ENCODE measurements at regions not wholly inside any gene's neighbourhood (a gene's known extent, or its start where the extent isn't known, plus 50 kb on each side); places are given as distances from the start of the nearest gene placed in this dataset.
A peak's percentile ranks its signal among the peaks of the same experiment; 100 is the strongest.
"Not testable (repeated sequence)": the region's sequence is repeated elsewhere in the genome, so short reads cannot be mapped to it uniquely, and the experiment has no call there.

DNA sequence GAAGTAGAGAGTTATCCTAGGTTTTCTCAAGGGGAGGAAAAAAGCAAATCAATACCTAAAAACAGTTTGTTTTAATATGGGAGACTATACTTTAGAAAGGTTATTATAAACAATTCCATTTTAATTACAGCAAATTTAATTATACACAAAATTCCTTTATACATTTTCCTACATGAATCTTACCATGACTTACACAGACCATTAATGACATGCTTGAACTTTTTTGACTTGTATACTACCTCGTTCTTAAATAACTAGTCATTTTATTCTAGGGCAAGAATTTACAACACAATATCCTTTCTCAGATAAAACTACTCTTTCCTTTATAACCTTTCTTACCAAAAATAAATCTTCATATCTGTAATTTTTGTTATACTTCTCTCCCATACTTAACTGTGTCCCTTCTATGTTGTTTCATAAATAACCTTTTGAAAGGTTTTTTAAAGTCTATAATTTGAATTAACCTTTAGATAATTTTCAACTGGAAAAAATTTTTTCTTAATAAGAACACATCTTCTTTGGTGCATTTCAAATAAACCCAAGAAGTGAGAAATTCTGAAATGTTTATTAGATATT is 729.4 kb downstream of the TENT5A start:
- DNase-seq (ENCODE audit: low read depth, low spot score), result no peak

DNA sequence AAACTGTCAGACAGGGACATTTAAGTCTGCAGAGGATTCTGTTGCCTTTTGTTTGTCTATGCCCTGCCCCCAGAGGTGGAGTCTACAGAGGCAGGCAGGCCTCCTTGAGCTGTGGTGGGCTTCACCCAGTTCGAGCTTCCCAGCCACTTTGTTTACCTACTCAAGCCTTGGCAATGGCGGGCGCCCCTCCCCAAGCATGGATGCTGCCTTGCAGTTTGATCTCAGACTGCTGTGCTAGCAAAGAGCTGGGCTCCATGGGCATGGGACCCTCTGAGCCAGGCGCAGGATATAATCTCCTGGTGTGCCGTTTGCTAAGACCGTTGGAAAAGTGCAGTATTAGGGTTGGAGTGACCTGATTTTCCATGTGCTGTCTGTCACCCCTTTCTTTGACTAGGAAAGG is 734.9 kb downstream of the TENT5A start:
- not testable (repeated sequence) for DNase-seq (ENCODE audit: low read depth, low spot score)

DNA sequence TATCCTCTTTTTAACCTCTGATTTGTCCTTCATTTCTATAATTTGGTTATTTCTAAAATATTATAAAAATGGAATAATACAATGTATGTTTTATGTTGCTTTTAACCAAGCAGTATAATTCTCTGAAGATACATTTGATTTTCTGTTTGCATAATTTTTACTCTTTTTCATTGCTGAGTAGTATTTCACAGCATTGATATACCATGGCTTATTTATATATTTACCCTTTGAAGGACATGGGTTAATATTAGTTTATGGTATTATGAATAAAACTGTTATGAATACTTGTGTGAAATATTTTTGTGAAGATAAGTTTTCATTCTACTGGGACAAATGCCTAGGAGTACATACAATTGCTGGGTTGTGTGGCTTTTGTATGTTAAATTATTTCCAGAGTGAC is 748.6 kb downstream of the TENT5A start:
- no peak for DNase-seq (ENCODE audit: low read depth, low spot score)

DNA sequence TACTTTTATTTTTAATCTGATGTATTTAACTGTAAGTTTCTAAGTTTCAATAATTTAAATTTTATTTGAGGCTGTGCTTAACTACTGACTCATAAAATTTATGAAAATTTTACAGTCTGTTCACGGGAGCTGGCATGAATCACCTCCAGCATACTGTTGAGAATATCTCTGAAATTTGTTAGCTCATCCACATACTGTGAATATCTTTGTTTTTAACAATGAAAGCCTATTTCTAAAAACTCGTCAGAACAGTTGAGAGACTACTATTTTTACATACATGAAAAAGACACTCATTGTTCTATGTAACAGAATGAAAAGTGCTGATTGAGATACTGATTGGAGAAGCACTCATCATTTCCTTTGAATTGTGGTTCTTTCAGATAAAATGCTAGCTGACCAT is 749.3 kb downstream of the TENT5A start:
- no peak for DNase-seq (ENCODE audit: low read depth, low spot score)

DNA sequence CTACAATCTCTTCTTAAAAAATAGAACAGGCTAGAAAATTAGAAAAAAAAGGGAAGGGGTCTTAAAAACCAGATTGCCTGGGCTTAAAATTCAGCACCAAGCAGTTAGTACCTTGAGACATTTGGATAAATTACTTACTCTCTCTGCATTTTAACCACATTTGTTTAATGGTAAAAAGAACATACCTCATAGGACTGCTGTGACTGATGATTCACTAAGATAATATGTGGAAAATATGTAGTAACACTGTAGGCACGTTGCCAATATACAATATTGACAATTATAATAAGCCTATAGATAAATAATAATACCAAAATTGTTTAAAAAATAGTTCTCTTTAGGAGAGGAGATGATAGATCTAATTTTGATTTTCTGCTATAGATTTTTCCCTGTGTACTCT is 750.4 kb downstream of the TENT5A start:
- DNase-seq (ENCODE audit: low read depth, low spot score), result no peak

DNA sequence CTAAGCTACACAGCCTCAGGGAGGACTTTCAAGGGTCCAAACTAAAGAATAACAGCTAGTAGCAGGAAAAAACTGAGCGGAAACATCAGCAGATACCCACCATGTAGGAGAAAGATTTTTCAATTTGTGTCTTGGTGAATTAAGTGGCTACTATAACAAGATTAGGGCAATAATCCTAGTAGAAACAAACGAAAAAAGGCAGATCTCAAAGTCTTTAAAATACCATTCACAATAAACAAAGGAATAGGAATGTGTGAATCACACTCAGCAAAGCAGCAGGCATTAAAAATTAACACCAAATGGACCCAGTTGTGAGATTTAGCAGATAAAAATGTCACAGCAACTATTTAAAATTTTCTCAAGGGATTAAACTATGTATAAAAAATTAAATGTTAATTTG is 761.2 kb downstream of the TENT5A start:
- DNase-seq (ENCODE audit: low read depth, low spot score), result no peak

DNA sequence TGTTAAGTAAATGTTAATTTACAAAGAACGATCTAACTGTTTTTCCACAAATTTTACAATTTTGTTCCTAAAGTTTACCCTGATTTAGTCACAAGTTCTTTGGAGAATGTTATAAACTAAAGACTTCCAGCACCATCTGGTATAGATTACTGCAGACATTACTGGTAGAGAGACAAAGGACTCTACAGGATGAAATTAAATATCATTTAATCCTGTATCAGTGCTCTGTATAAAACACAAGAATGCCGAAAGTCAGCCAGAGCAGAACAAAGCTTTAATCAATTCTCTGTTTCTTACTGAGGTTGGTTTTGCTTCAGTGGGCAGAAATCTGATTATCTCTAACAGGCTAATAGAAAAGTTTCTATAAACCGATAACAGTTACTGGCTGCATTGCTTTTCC is 763.6 kb downstream of the TENT5A start:
- no peak for DNase-seq (ENCODE audit: low read depth, low spot score)

DNA sequence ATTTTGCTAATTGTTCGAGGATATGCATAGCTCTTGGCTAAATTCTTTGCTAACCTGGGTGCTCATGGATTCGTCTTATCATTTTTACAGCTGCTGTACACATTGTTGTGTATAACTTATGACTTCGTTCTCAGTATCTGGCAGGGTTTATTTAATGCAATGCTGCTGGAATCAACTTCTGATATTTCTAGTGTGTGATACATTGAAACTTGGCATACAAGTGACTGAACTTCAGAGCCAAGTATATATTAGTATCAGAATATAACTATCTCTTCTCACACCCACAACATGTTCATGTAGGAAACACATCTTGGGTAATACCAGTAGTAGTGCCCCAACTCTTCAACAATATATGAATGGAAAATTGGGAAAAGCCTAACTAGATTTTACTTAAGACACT is 764.2 kb downstream of the TENT5A start:
- no peak for DNase-seq (ENCODE audit: low read depth, low spot score)

DNA sequence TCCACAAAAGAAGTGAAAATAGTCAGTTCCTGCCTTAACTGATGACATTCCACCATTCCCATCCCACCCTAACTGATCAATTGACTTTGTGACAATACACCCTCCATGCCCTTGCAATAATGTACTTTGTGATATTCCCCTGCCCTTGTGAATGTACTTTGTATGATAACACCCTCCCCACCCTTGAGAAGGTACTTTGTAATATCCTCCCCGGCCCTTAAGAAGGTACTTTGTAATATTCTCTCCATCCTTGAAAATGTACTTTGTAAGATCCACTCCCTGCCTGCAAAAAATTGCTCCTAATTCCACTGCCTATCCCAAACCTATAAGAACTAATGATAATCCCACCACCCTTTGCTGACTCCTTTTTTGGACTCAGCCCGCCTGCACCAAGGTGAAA is 771.3 kb downstream of the TENT5A start:
- DNase-seq (ENCODE audit: low read depth, low spot score), result not testable (repeated sequence)

DNA sequence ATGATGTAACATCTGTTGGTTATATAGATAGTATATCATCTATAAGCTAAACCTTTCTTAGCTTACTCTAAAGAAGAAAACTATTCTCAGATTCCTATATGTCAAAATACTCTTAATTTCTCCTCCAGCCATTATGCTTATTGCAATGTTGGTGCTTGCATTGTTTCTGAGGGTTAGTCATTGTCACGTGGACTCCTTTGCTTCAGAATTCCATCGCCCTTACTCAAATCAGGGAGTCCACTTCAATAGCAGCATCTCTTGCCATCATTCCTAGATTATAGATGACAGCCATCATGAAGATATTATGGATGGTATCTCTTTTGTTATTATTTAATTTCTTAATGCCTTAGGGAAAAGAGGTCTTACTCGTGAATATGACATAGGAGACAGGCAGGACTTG is 776.1 kb downstream of the TENT5A start:
- DNase-seq (ENCODE audit: low read depth, low spot score), result no peak

DNA sequence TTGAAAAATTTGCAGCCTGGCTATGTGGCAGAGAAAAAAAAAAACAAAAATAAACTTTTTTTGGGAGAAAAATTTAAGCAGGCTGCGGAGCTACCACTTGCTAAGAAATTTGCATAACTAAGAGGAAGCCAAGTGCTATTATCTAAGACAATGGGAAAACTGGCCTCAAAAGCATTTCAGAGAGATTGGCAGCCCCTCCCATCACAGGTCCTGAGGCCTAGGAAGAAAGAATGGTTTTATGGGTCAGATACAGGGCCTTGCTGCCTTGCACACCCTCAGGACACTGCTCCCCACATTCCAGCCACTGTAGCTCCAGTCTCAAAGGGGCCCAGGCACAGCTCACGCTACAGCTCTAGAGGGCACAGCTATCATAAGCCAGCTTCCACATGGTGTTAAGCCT is 777.9 kb downstream of the TENT5A start:
- DNase-seq (ENCODE audit: low read depth, low spot score), result no peak

DNA sequence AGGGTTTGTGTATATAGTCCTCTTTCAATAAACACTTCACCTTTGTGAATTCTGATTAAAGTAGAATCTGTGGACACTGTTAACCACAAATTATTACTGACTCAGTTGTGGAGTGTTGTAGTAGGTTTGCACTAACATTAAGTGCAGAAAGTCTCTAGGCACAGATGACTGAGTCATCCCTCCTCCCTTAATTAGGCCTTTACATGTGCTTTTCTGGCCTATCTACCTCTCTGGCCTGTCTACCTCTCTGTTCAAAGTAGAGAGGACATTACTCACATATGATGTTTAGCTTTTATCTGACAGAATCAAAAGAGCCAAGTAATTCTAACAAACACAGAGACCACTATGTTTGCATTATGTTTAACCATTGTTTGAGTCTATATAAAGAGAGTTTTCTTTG is 783.0 kb downstream of the TENT5A start:
- DNase-seq (ENCODE audit: low read depth, low spot score), result no peak

DNA sequence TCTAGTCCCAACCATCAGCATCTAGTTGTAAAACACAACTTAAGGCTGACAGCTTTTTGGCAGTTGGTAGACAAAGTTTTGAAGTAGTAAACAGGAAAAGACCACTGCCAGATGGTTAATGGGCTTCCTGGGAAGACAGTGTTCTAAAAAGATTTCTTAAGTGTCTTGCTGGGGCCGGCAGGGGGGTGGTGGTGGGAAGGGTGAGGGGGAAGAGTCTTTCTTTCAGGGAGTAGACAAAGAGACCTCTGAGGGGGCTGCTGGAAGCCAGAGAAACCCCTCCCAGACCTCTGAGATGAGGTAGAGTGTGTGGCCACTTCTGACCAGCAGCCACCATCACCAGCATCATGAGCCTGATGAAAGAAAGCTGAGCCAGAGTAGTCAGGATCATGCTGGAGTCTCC is 784.9 kb downstream of the TENT5A start:
- DNase-seq (ENCODE audit: low read depth, low spot score), result no peak

DNA sequence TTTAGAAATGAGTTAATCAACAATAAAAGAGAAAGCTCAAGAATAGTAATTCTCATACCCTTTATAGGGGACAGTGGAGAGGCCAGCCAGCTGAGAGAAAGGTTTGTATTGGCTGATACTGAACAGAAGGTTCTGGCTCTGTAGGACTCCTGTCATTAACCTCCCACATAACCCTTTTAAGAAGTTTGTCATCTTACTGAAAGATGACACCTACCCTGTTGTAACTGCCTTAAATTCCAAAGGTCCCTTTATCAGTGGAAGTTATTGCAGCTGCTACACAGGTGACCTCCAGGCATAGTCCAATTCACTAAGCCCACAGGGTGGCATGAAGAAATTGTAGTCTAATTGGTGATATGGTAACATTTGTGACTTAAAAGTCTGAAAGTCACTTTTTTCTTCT is 790.1 kb downstream of the TENT5A start:
- DNase-seq (ENCODE audit: low read depth, low spot score), result no peak

DNA sequence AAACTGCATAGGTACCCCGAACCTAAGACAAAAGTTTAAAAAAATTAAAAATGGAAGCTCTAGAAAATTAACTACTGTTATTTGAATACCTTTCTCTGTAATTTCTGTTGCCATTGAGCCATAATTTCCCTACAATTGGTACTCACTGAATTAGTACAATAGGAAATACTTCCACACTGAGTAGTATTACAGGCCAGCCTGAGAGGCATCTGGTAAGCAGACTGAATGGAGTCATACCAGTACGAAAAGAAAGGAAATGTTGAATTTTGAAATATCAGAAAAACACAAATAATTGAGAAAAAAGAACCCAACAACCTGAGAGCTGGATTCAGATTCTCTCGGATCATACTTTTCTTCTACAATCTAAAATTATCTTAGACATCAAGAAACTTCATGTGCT is 791.3 kb downstream of the TENT5A start:
- no peak for DNase-seq (ENCODE audit: low read depth, low spot score)

DNA sequence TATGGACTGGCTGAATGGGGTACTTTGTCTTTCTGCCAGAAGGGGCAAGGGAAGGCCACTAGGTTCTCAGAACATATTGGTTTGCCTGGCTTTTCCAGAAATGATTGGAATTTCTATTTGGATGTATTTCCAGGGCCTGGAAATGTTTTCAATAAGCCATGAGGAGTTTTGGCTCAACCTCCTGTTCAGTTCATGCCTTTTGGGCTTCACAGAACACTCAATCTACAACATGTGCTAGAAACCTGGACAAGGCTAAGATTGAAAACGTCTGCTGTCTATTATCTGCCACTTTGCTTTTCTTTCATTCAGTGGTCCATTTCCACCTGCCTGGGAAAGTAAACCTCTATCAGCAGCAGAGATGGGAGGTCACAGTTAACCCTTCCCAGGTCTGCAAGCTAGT is 793.4 kb downstream of the TENT5A start:
- peak; percentile 1 for DNase-seq (ENCODE audit: low read depth, low spot score)

DNA sequence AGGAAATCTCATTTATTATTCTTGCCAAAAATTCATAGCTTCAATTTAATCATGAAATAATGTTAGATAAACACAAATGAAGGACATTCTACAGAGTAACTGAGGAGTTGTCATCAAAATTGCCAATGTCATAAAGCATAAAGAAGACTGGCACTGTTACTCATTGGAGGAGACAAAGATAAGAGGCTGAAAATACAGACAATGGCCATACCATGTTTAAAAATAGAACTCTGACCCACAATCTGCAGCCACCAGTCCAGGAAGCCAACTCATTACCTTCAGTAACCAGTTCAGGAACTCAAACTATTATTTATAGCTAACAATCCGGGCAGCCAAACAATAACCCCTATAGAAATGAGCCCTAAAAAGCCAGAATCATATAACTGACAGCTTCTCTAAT is 795.6 kb downstream of the TENT5A start:
- DNase-seq (ENCODE audit: low read depth, low spot score), result no peak

DNA sequence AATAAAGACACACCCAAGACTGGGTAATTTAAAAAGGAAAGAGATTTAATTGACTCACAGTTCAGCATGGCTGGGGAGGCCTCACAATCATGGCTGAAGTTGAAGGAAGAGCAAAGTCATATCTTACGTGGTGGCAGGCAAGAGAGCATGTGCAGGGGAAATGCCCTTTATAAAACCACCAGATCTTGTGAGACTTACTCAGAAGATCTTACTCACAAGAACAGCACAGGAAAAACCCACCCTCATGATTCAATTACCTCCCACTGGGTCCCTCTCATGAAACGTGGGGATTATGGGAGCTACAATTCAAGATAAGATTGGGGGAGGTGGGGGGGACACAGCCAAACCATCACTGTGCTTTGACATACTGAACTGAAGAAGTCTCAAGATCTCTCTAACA is 800.0 kb downstream of the TENT5A start:
- DNase-seq (ENCODE audit: low read depth, low spot score), result not testable (repeated sequence)

DNA sequence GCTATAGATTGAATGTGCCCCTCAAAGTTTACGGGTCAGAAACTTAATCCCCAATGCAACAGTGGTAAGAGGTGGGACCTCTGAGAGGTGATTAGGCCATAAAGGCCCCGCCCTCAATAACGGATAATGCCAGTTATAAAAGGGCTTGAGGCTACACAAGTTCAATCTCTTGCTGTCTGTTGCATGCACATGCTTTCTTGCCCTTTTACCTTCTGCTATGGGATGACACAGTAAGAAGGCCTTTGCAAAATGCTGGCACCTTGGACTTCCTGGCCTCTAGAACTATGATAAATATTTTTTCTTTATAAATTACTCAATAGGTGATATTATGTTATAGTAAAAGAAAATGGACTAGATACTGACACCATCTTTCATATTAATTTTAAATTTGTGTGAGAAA is 806.1 kb downstream of the TENT5A start:
- DNase-seq (ENCODE audit: low read depth, low spot score), result no peak

DNA sequence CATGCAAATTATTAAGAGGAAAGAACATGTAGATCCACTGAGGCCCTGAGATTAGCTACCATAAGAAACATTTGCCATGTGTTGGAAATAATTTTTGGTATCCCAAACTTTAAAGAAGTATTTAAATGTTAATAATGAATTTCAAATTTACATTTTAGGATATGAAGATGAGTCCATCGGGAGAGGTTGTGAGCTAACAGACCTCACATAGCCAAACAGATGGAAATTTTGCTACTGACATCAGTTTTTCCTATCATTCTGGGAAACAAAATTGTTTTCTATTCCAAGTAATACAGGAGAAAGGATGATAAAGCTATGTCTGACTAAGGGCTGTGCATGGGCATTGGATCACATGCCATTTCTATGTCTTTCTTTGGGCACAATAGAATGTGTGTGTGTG is 809.6 kb downstream of the TENT5A start:
- DNase-seq (ENCODE audit: low read depth, low spot score), result no peak

DNA sequence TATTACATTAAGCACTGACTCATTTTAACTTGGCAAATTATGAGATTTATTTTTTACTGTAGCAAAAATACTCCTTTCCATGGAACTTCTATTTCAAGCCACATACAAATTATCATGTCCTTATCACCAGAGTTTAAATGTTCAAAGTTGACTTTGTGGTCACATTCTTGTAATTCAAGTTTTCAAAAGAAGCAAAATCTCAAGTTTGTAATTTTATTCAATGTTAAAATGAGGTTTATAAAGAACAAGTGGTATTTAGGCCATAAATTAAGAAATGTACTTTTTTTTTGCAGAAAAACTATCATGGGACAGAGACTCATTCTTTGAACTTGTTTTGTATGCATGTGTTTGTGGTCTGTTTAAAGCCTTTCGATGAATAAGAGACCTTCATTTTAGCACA is 811.5 kb downstream of the TENT5A start:
- DNase-seq (ENCODE audit: low read depth, low spot score), result no peak

DNA sequence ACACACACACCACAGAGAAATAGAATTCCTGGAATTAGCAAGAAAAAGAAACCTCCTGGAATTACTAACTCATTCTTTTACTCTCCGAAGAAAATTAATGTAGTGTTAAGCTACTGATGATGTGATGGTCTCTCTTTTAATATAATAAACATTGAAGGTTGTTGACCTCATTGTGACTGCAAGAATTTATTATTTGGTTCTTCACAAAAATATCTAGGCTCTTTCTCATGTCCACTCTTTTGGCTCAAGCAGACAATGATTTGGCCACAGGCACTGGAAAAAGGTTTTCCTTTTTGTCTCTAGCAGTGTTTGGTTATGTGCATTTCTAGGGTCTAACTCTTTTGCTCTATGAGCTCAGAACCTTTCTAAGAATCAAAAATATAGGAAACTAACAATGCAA is 811.9 kb downstream of the TENT5A start:
- no peak for DNase-seq (ENCODE audit: low read depth, low spot score)

DNA sequence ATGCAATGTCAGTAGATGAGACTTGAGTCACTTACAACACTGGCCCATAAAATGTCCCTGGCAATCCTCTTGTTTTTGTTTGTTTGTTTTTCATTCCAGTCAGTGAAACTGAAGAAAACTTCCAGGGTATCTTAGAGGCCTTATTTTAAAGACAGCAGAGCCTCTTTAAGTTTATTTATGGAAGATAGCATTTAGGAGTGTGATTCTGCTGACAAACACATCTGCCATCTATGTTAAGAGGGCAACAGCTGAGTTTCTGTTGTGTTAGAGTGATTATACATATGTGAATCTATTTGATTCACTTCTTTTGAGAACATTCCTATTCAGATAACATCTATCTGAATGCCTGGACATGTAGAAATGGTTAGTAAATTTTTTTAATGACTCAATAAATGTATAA is 812.6 kb downstream of the TENT5A start:
- no peak for DNase-seq (ENCODE audit: low read depth, low spot score)

DNA sequence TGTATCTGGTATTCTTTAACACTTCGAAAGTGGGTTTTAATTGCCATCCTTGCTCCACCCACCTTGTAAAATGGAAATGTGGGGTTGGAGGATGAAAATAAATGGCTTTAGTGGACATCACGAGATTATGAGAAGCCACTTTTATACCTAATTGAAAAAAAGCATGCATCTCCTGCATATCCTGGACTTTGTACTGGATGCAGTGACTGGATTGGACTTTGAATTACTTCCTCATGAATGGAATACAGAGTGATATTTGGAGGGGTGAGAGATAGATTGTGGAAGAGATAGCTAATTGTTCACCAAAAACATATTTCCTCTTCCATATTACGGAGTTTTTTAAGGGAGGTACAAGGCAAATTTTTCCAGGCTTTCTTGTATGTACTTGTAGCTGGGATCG is 813.0 kb downstream of the TENT5A start:
- DNase-seq (ENCODE audit: low read depth, low spot score), result no peak

DNA sequence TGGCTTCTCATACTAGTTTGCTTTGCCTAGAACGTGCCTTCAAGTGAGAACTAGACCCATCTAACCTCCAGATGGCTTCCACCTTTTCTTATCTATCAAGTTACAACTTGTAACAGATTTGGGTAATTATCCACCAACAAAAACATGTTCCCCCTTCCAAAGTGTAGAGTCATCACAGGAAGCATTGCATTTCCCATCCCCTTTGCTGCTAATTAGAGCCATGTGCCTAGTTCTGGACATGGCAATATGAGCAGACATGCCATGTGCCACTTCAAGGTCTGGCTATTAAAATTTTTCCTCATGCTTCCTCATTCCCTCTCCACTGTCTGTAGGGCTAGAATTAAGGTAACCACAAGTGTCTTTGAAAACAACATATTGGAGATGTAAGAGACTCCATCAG is 814.4 kb downstream of the TENT5A start:
- no peak for DNase-seq (ENCODE audit: low read depth, low spot score)
